GM19395 (cell line): ENCODE measurements at regions not wholly inside any gene's neighbourhood (a gene's known extent, or its start where the extent isn't known, plus 50 kb on each side); places are given as distances from the start of the nearest gene placed in this dataset.
"Not testable (repeated sequence)": the region's sequence is repeated elsewhere in the genome, so short reads cannot be mapped to it uniquely, and the experiment has no call there.

Experiments
- ATAC-seq: cut with Tn5 transposase; IDR thresholded peaks from one replicate; pipeline ENCODE4 v1.9.1; 2021; ENCODE audit warnings: mild to moderate bottlenecking, moderate library complexity; ENCODE audit not compliant: unreplicated experiment

- ATAC-seq = no peak
Measured at GRCh38 chr2:36302911-36303310, 52.7 kb upstream of the CRIM1 start.

- no peak for ATAC-seq
Measured at GRCh38 chr2:36301843-36302242, 53.7 kb upstream of the CRIM1 start.

GRCh38 chr2:36300697-36301096 is 54.9 kb upstream of the CRIM1 start:
- peak; percentile 52 for ATAC-seq

GRCh38 chr2:36296798-36297197 is 58.8 kb upstream of the CRIM1 start:
- no peak for ATAC-seq

- ATAC-seq = no peak
Measured at GRCh38 chr2:36294316-36294721, 61.3 kb upstream of the CRIM1 start.

- no peak for ATAC-seq
Measured at GRCh38 chr2:36290306-36290856, 65.2 kb upstream of the CRIM1 start.

GRCh38 chr2:36289731-36290130 is 65.8 kb upstream of the CRIM1 start:
- ATAC-seq = no peak

GRCh38 chr2:36287363-36288275 is 68.0 kb upstream of the CRIM1 start:
- peak; percentile 71 for ATAC-seq

- not testable (repeated sequence) for ATAC-seq
Measured at GRCh38 chr2:36279506-36279905, 76.1 kb upstream of the CRIM1 start.

- no peak for ATAC-seq
Measured at GRCh38 chr2:36277881-36278523, 77.6 kb upstream of the CRIM1 start.

- ATAC-seq = no peak
Measured at GRCh38 chr2:36277146-36277808, 78.3 kb upstream of the CRIM1 start.

- no peak for ATAC-seq
Measured at GRCh38 chr2:36271266-36271665, 84.3 kb upstream of the CRIM1 start.

GRCh38 chr2:36270758-36271157 is 84.8 kb upstream of the CRIM1 start:
- ATAC-seq = no peak

- no peak for ATAC-seq
Measured at GRCh38 chr2:36267194-36267593, 88.4 kb upstream of the CRIM1 start.

- no peak for ATAC-seq
Measured at GRCh38 chr2:36266536-36267121, 88.9 kb upstream of the CRIM1 start.

GRCh38 chr2:36262581-36262980 is 93.0 kb upstream of the CRIM1 start:
- ATAC-seq = no peak

- no peak for ATAC-seq
Measured at GRCh38 chr2:36255863-36256262, 99.7 kb upstream of the CRIM1 start.

GRCh38 chr2:36253086-36253485 is 102.5 kb upstream of the CRIM1 start:
- no peak for ATAC-seq

- peak; percentile 92 for ATAC-seq
Measured at GRCh38 chr2:36246320-36246990, 109.1 kb upstream of the CRIM1 start.

- no peak for ATAC-seq
Measured at GRCh38 chr2:36245651-36246050, 109.9 kb upstream of the CRIM1 start.
